C4-2B (cell line): ENCODE measurements at regions not wholly inside any gene's neighbourhood (a gene's known extent, or its start where the extent isn't known, plus 50 kb on each side); places are given as distances from the start of the nearest gene placed in this dataset.

Experiments used
- ZFX ChIP-seq: fragments of 450-650 bp; IDR thresholded peaks from 2 replicates; pipeline ENCODE4 v1.6.1; 2017
- TF ChIP-seq, protein P1 (sequence below): fragments of 450-650 bp; conservative IDR thresholded peaks from 2 replicates; pipeline ENCODE4 v1.5.1; 2017; ENCODE audit warnings: mild to moderate bottlenecking

DNA sequence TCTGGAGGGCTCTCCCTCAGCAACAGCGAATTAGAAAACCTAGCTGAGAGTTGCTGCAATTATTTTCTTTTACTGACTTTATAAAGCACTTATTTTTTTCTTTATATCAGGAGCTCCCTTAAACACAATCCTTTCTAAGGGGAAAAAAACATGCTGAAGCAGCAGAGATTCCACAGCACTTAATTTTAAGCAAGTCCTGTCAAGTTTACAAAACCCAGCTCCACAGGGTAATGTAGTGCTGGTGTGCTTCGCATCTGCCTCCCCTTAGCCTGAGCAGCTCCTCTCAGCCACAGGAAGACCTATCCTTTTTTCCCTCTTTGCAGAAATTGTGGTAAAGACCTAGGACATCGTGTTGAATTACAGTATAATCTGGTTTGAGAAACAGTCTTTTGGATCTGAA, 208.1 kb upstream of the SYNDIG1 start:
- TF ChIP-seq, protein P1, sequence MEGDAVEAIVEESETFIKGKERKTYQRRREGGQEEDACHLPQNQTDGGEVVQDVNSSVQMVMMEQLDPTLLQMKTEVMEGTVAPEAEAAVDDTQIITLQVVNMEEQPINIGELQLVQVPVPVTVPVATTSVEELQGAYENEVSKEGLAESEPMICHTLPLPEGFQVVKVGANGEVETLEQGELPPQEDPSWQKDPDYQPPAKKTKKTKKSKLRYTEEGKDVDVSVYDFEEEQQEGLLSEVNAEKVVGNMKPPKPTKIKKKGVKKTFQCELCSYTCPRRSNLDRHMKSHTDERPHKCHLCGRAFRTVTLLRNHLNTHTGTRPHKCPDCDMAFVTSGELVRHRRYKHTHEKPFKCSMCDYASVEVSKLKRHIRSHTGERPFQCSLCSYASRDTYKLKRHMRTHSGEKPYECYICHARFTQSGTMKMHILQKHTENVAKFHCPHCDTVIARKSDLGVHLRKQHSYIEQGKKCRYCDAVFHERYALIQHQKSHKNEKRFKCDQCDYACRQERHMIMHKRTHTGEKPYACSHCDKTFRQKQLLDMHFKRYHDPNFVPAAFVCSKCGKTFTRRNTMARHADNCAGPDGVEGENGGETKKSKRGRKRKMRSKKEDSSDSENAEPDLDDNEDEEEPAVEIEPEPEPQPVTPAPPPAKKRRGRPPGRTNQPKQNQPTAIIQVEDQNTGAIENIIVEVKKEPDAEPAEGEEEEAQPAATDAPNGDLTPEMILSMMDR, result no peak
- TF ChIP-seq ZFX, result no peak
